Parathyroid adenoma (tissue), 2 donors: ENCODE measurements at regions not wholly inside any gene's neighbourhood (a gene's known extent, or its start where the extent isn't known, plus 50 kb on each side); places are given as distances from the start of the nearest gene placed in this dataset.

Experiments
- H2AFZ ChIP-seq: fragments of 300-600 bp; sonication (generic); one replicate; pipeline ENCODE4 v1.7.0; 2017; ENCODE audit warnings: antibody characterized with exemption, mild to moderate bottlenecking
- H3K27ac ChIP-seq: fragments of 300-600 bp; sonication (generic); one replicate; pipeline ENCODE4 v1.7.0; 2017
- H3K27me3 ChIP-seq: fragments of 300-600 bp; sonication (generic); one replicate; pipeline ENCODE4 v1.7.0; 2017; ENCODE audit warnings: low read length; ENCODE audit not compliant: control insufficient read depth, insufficient read depth
- H3K36me3 ChIP-seq: fragments of 300-600 bp; sonication (generic); one replicate; pipeline ENCODE4 v1.7.0; 2017; ENCODE audit warnings: low read length; ENCODE audit not compliant: control insufficient read depth, insufficient read depth
- H3K4me1 ChIP-seq: fragments of 300-600 bp; sonication (generic); one replicate; pipeline ENCODE4 v1.7.0; 2017; ENCODE audit warnings: control low read depth
- H3K4me2 ChIP-seq: fragments of 300-600 bp; sonication (generic); one replicate; pipeline ENCODE4 v1.7.0; 2017; ENCODE audit warnings: low read length
- H3K4me3 ChIP-seq: fragments of 300-600 bp; sonication (generic); one replicate; pipeline ENCODE4 v1.7.0; 2017; ENCODE audit warnings: low read depth, low read length
- H3K79me2 ChIP-seq: fragments of 300-600 bp; sonication (generic); one replicate; pipeline ENCODE4 v1.7.0; 2017; ENCODE audit warnings: control low read depth
- H3K9ac ChIP-seq: fragments of 300-600 bp; sonication (generic); one replicate; pipeline ENCODE4 v1.7.0; 2017; ENCODE audit warnings: mild to moderate bottlenecking
- H3K9me3 ChIP-seq: fragments of 300-600 bp; sonication (generic); one replicate; pipeline ENCODE4 v1.7.0; 2017; ENCODE audit warnings: low read length; ENCODE audit not compliant: control insufficient read depth
- CTCF ChIP-seq: fragments of 300-600 bp; sonication (generic); IDR thresholded peaks from one replicate; pipeline ENCODE4 v1.7.0; 2017; ENCODE audit warnings: antibody characterized with exemption, mild to moderate bottlenecking
- donor health status: primary hyperparathyroidism.

GRCh38 chr18:2168022-2168421 lies 403.3 kb downstream of the METTL4 start:
- H3K79me2 ChIP-seq, result no peaks in the 10 kb centered on the region
- H3K27ac ChIP-seq, result no peak overlapping the region
- no peak overlapping the region for H2AFZ ChIP-seq
- no peaks in the 10 kb centered on the region for H3K9me3 ChIP-seq
- no peak overlapping the region for H3K9ac ChIP-seq
- no peaks in the 10 kb centered on the region for H3K4me1 ChIP-seq
- no peaks in the 10 kb centered on the region for H3K36me3 ChIP-seq
- TF ChIP-seq CTCF, result no peak
- no peak overlapping the region for H3K4me3 ChIP-seq
- H3K4me2 ChIP-seq, result no peak overlapping the region
- no peaks in the 10 kb centered on the region for H3K27me3 ChIP-seq

GRCh38 chr18:2169656-2170055 lies 401.6 kb downstream of the METTL4 start:
- H3K4me3 ChIP-seq, result no peak overlapping the region
- no peaks in the 10 kb centered on the region for H3K9me3 ChIP-seq
- no peaks in the 10 kb centered on the region for H3K36me3 ChIP-seq
- no peaks in the 10 kb centered on the region for H3K4me1 ChIP-seq
- no peaks in the 10 kb centered on the region for H3K79me2 ChIP-seq
- no peak overlapping the region for H3K27ac ChIP-seq
- H3K4me2 ChIP-seq, result no peak overlapping the region
- TF ChIP-seq CTCF, result no peak
- no peak overlapping the region for H3K9ac ChIP-seq
- no peak overlapping the region for H2AFZ ChIP-seq
- H3K27me3 ChIP-seq, result no peaks in the 10 kb centered on the region

GRCh38 chr18:2171840-2172625 lies 399.3 kb downstream of the METTL4 start:
- Histone ChIP-seq H3K9me3 (no peaks in the 10 kb centered on the region), H3K4me1 (no peaks in the 10 kb centered on the region), H3K4me3 (no peak overlapping the region), H3K36me3 (no peaks in the 10 kb centered on the region), H3K27ac (no peak overlapping the region), H3K9ac (no peak overlapping the region), H3K4me2 (no peak overlapping the region), H3K27me3 (no peaks in the 10 kb centered on the region), H2AFZ (no peak overlapping the region), H3K79me2 (no peaks in the 10 kb centered on the region)
- TF ChIP-seq CTCF, result no peak

GRCh38 chr18:2172881-2173280 lies 398.4 kb downstream of the METTL4 start:
- Histone ChIP-seq H3K4me2 (no peak overlapping the region), H3K36me3 (no peaks in the 10 kb centered on the region), H3K4me1 (no peaks in the 10 kb centered on the region), H3K9me3 (no peaks in the 10 kb centered on the region), H2AFZ (no peak overlapping the region), H3K9ac (no peak overlapping the region), H3K27ac (no peak overlapping the region), H3K4me3 (no peak overlapping the region), H3K27me3 (no peaks in the 10 kb centered on the region), H3K79me2 (no peaks in the 10 kb centered on the region)
- no peak for TF ChIP-seq CTCF

- Histone ChIP-seq H3K9ac (no peak overlapping the region), H3K27me3 (no peaks in the 10 kb centered on the region), H3K4me1 (no peaks in the 10 kb centered on the region), H3K79me2 (no peaks in the 10 kb centered on the region), H3K4me2 (no peak overlapping the region), H3K36me3 (no peaks in the 10 kb centered on the region), H3K27ac (no peak overlapping the region), H2AFZ (no peak overlapping the region), H3K4me3 (no peak overlapping the region), H3K9me3 (no peaks in the 10 kb centered on the region)
- TF ChIP-seq CTCF, result no peak
Observed at GRCh38 chr18:2173486-2173885, 397.8 kb downstream of the METTL4 start.
